GM23338 (cell line): ENCODE measurements at regions not wholly inside any gene's neighbourhood (a gene's known extent, or its start where the extent isn't known, plus 50 kb on each side); places are given as distances from the start of the nearest gene placed in this dataset.

Experiments used
- ATAC-seq: fragments of 200-7000 bp; cut with Tn5 transposase; 3 replicates; pipeline ENCODE4 v1.9.1; 2020
- DNase-seq: peaks from one replicate; pipeline ENCODE4 v3.0.0-alpha.2; 2015; ENCODE audit warnings: low spot score
- H2AFZ ChIP-seq: fragments of 200-600 bp; sonication (generic); 2 replicates; pipeline ENCODE4 v1.8.0; 2016; ENCODE audit warnings: antibody characterized with exemption, mild to moderate bottlenecking, moderate library complexity
- H3F3A ChIP-seq: fragments of 200-600 bp; sonication (generic); replicated peaks from 2 replicates; pipeline ENCODE4 v1.8.0; 2017; ENCODE audit warnings: antibody characterized with exemption, mixed run types, low read depth
- H3K27ac ChIP-seq: fragments of 200-600 bp; sonication (generic); 2 replicates; pipeline ENCODE4 v1.6.1; 2016; ENCODE audit warnings: low read depth
- H3K27me3 ChIP-seq: fragments of 200-600 bp; sonication (generic); 2 replicates; pipeline ENCODE4 v1.8.0; 2016; ENCODE audit warnings: mild to moderate bottlenecking, mixed run types, moderate library complexity; ENCODE audit not compliant: insufficient read depth
- H3K36me3 ChIP-seq: fragments of 200-600 bp; sonication (generic); 2 replicates; pipeline ENCODE4 v1.8.0; 2016; ENCODE audit warnings: mild to moderate bottlenecking; ENCODE audit not compliant: insufficient read depth
- H3K4me1 ChIP-seq: fragments of 200-600 bp; sonication (generic); 2 replicates; pipeline ENCODE4 v1.8.0; 2016; ENCODE audit warnings: mild to moderate bottlenecking, moderate library complexity; ENCODE audit not compliant: insufficient read depth
- H3K4me2 ChIP-seq: fragments of 200-600 bp; sonication (generic); 2 replicates; pipeline ENCODE4 v1.7.1; 2017; ENCODE audit warnings: mixed run types
- H3K4me3 ChIP-seq: fragments of 200-600 bp; sonication (generic); 2 replicates; pipeline ENCODE4 v1.6.1; 2016; ENCODE audit warnings: mixed run types
- H3K79me2 ChIP-seq: fragments of 200-600 bp; sonication (generic); replicated peaks from 2 replicates; pipeline ENCODE4 v1.8.0; 2017; ENCODE audit warnings: mild to moderate bottlenecking; ENCODE audit not compliant: insufficient read depth
- H3K9me2 ChIP-seq: fragments of 200-600 bp; sonication (generic); 2 replicates; pipeline ENCODE4 v1.8.0; 2017; ENCODE audit not compliant: insufficient read depth
- H4K20me1 ChIP-seq: fragments of 200-600 bp; sonication (generic); replicated peaks from 2 replicates; pipeline ENCODE4 v1.8.0; 2017; ENCODE audit warnings: mild to moderate bottlenecking; ENCODE audit not compliant: insufficient read depth
- H3K27ac Mint-ChIP-seq: 2 replicates; pipeline ENCODE4 v1.8.0; 2020; ENCODE audit warnings: inconsistent platforms, mild to moderate bottlenecking, moderate library complexity, mixed read lengths
- H3K27me3 Mint-ChIP-seq: 3 replicates; pipeline ENCODE4 v1.8.0; 2022; ENCODE audit warnings: low read depth, mild to moderate bottlenecking, moderate library complexity, mixed read lengths, inconsistent platforms; ENCODE audit not compliant: insufficient read depth, poor library complexity
- H3K36me3 Mint-ChIP-seq: 3 replicates; pipeline ENCODE4 v1.8.0; 2021; ENCODE audit warnings: low read depth, mild to moderate bottlenecking, inconsistent platforms, moderate library complexity, mixed read lengths
- H3K4me1 Mint-ChIP-seq: 3 replicates; pipeline ENCODE4 v1.8.0; 2020; ENCODE audit warnings: mild to moderate bottlenecking, inconsistent platforms, mixed read lengths
- H3K4me3 Mint-ChIP-seq: 3 replicates; pipeline ENCODE4 v1.8.0; 2021; ENCODE audit warnings: moderate library complexity, mild to moderate bottlenecking, inconsistent platforms, mixed read lengths
- H3K9me3 Mint-ChIP-seq: 3 replicates; pipeline ENCODE4 v1.8.0; 2020; ENCODE audit warnings: moderate library complexity, mild to moderate bottlenecking, inconsistent platforms, mixed read lengths
- CREB1 ChIP-seq: fragments of 250-450 bp; sonication (Bioruptor Pico); IDR thresholded peaks from 2 replicates; pipeline ENCODE4 v1.5.0; 2020; ENCODE audit warnings: low read depth, mild to moderate bottlenecking, moderate library complexity
- CTCF ChIP-seq, 2 experiments: fragments of 200-600 bp in 1 of 2; sonication (generic) in 1 of 2; conservative IDR thresholded peaks; 2 replicates each; pipeline versions ENCODE4 v1.5.1 to v1.6.1; 2016 to 2017; ENCODE audit warnings: antibody characterized with exemption in 2 of 2, low read depth in 2 of 2, mild to moderate bottlenecking in 2 of 2, moderate library complexity in 1 of 2
- ETS1 ChIP-seq: IDR thresholded peaks from 2 replicates; pipeline ENCODE4 v1.6.1; 2016; ENCODE audit warnings: antibody characterized with exemption
- EZH2 ChIP-seq: fragments of 200-600 bp; sonication (generic); IDR thresholded peaks from one replicate; pipeline ENCODE4 v1.8.0; 2017; ENCODE audit warnings: antibody characterized with exemption, mild to moderate bottlenecking, low read depth; ENCODE audit not compliant: unreplicated experiment
- EZH2phosphoT487 ChIP-seq: fragments of 200-600 bp; sonication (generic); IDR thresholded peaks from one replicate; pipeline ENCODE4 v1.8.1; 2018; ENCODE audit warnings: antibody characterized with exemption; ENCODE audit not compliant: unreplicated experiment
- JUNB ChIP-seq: IDR thresholded peaks from one replicate; pipeline ENCODE4 v1.6.1; 2016; ENCODE audit warnings: antibody characterized with exemption; ENCODE audit not compliant: unreplicated experiment
- NANOG ChIP-seq: IDR thresholded peaks from 2 replicates; pipeline ENCODE4 v1.6.1; 2016; ENCODE audit warnings: antibody characterized with exemption, borderline replicate concordance
- POLR2AphosphoS5 ChIP-seq: IDR thresholded peaks from 2 replicates; pipeline ENCODE4 v1.6.1; 2016; ENCODE audit warnings: antibody characterized with exemption, low read depth
- REST ChIP-seq: IDR thresholded peaks from one replicate; pipeline ENCODE4 v1.6.1; 2018; ENCODE audit warnings: antibody characterized with exemption; ENCODE audit not compliant: unreplicated experiment
- STAT1 ChIP-seq: IDR thresholded peaks from one replicate; pipeline ENCODE4 v1.6.1; 2016; ENCODE audit warnings: antibody characterized with exemption; ENCODE audit not compliant: unreplicated experiment
- ZNF114 ChIP-seq: fragments of 250-450 bp; sonication (Bioruptor Pico); IDR thresholded peaks from 2 replicates; pipeline ENCODE4 v1.5.0; 2020; ENCODE audit warnings: mild to moderate bottlenecking, moderate library complexity
- ZNF331 ChIP-seq: fragments of 250-450 bp; sonication (Bioruptor Pico); IDR thresholded peaks from 2 replicates; pipeline ENCODE4 v1.5.0; 2020; ENCODE audit warnings: low read depth, mild to moderate bottlenecking, moderate library complexity
- ZNF462 ChIP-seq: fragments of 250-450 bp; sonication (Bioruptor Pico); IDR thresholded peaks from 2 replicates; pipeline ENCODE4 v1.5.0; 2020; ENCODE audit warnings: mild to moderate bottlenecking, moderate library complexity

- Mint-ChIP-seq H3K27ac (no peak overlapping the region), H3K36me3 (no peaks in the 10 kb centered on the region; the same call in 2 of the 3 replicates), H3K27me3 (no peaks in the 10 kb centered on the region), H3K4me3 (no peak overlapping the region), H3K4me1 (peaks cover 5% of the 10 kb centered on the region; the same call in 1 of the 3 replicates), H3K9me3 (peaks cover 8% of the 10 kb centered on the region)
- DNase-seq (no peak), ATAC-seq (no peak)
- H3K4me1 ChIP-seq = peaks cover 4% of the 10 kb centered on the region; the same call in 1 of the 2 replicates
- no peaks in the 10 kb centered on the region for H4K20me1 ChIP-seq
- no peaks in the 10 kb centered on the region for H3K79me2 ChIP-seq
- no peak overlapping the region for H2AFZ ChIP-seq
- H3K27ac ChIP-seq = no peak overlapping the region
- H3K27me3 ChIP-seq = no peaks in the 10 kb centered on the region
- H3K36me3 ChIP-seq = no peaks in the 10 kb centered on the region
- no peaks in the 10 kb centered on the region for H3F3A ChIP-seq
- H3K4me2 ChIP-seq = no peak overlapping the region
- H3K9me2 ChIP-seq = no peaks in the 10 kb centered on the region
- no peak for TF ChIP-seq EZH2phosphoT487
- TF ChIP-seq JUNB = no peak
- no peak for TF ChIP-seq CTCF (conservative IDR thresholded peaks at IDR 0.05; ENCODE audit: low read depth in 2 of 2)
- no peak for TF ChIP-seq CREB1 (CRISPR knock-in tag)
- TF ChIP-seq REST = no peak
- no peak for TF ChIP-seq EZH2
- no peak for TF ChIP-seq POLR2AphosphoS5
- no peak for TF ChIP-seq ZNF331 (CRISPR knock-in tag)
- TF ChIP-seq ETS1 = no peak
- TF ChIP-seq STAT1 = no peak
- no peak for TF ChIP-seq ZNF462
- no peak for TF ChIP-seq NANOG
- TF ChIP-seq ZNF114 (CRISPR knock-in tag) = no peak
- no peak overlapping the region for H3K4me3 ChIP-seq
These were observed 57.0 kb upstream of the PAGE5 start for GRCh38 chrX:55163171-55163570.
